ENCODE measurements at regions not wholly inside any gene's neighbourhood (a gene's known extent, or its start where the extent isn't known, plus 50 kb on each side); places are given as distances from the start of the nearest gene placed in this dataset.

- POLR2A ChIA-PET (ENCODE audit: partially characterized antibody) = no interaction called here
- Mint-ChIP-seq H3K36me3 (peaks cover 0 to 5% of the 10 kb centered on the region in 2 donors), H3K4me3 (no peak overlapping the region), H3K9me3 (peaks cover 0 to 9% (median 1%) of the 10 kb centered on the region in 8 donors), H3K4me1 (peaks cover 8 to 20% (median 15%) of the 10 kb centered on the region in 4 donors), H3K27me3 (no peaks in the 10 kb centered on the region), H3K27ac (peak overlapping the region in 2 of 7 donors; percentile 24 to 47)
- H3K4me1 ChIP-seq (ENCODE audit: insufficient read depth, low read length) = peaks cover 11% of the 10 kb centered on the region
- no peaks in the 10 kb centered on the region for H3K36me3 ChIP-seq (ENCODE audit: insufficient read depth, low read length)
- no peaks in the 10 kb centered on the region for H3K9me3 ChIP-seq (ENCODE audit: control insufficient read depth in 1 of 2, low read length in 2 of 2)
- intact Hi-C loops (cut with micrococcal nuclease) = no loop called here
- CTCF ChIA-PET (ENCODE audit: partially characterized antibody) = no interaction called here
- H3K27ac ChIP-seq (ENCODE audit: low read depth, low read length) = no peak overlapping the region
- no peaks in the 10 kb centered on the region for H3K27me3 ChIP-seq (ENCODE audit: insufficient read depth, low read length)
- no peak overlapping the region for H3K4me3 ChIP-seq (ENCODE audit: low read length in 2 of 2)
- DNase-seq = no peak
Observed at GRCh38 chr3:41137686-41138111, 61.6 kb upstream of the CTNNB1 start.

GRCh38 chr3:41138146-41138545, 61.2 kb upstream of the CTNNB1 start:
- no peak for DNase-seq
- H3K4me3 ChIP-seq (ENCODE audit: low read length in 2 of 2) = no peak overlapping the region
- H3K27ac ChIP-seq (ENCODE audit: low read depth, low read length) = no peak overlapping the region
- CTCF ChIA-PET (ENCODE audit: partially characterized antibody) = no interaction called here
- peak overlapping the region in 1 of 7 donors; percentile 74 for H3K27ac Mint-ChIP-seq
- no peak overlapping the region for H3K4me3 Mint-ChIP-seq
- H3K4me1 Mint-ChIP-seq = peaks cover 8 to 20% (median 15%) of the 10 kb centered on the region in 4 donors
- peaks cover 11% of the 10 kb centered on the region for H3K4me1 ChIP-seq (ENCODE audit: insufficient read depth, low read length)
- POLR2A ChIA-PET (ENCODE audit: partially characterized antibody) = no interaction called here
- no peaks in the 10 kb centered on the region for H3K27me3 ChIP-seq (ENCODE audit: insufficient read depth, low read length)
- H3K9me3 ChIP-seq (ENCODE audit: control insufficient read depth in 1 of 2, low read length in 2 of 2) = no peaks in the 10 kb centered on the region
- intact Hi-C loops (cut with micrococcal nuclease) = no loop called here
- no peaks in the 10 kb centered on the region for H3K27me3 Mint-ChIP-seq
- H3K36me3 Mint-ChIP-seq = peaks cover 0 to 5% of the 10 kb centered on the region in 2 donors
- no peaks in the 10 kb centered on the region for H3K36me3 ChIP-seq (ENCODE audit: insufficient read depth, low read length)
- peaks cover 0 to 9% (median 1%) of the 10 kb centered on the region in 8 donors for H3K9me3 Mint-ChIP-seq

- Mint-ChIP-seq H3K36me3 (peaks cover 0 to 5% of the 10 kb centered on the region in 2 donors), H3K4me3 (peak overlapping the region in 1 of 8 donors; percentile 7), H3K27ac (peak overlapping the region in 3 of 7 donors; percentile 37 to 74 (median 42)), H3K4me1 (peaks cover 8 to 20% (median 15%) of the 10 kb centered on the region in 4 donors), H3K27me3 (no peaks in the 10 kb centered on the region), H3K9me3 (peaks cover 0 to 9% (median 1%) of the 10 kb centered on the region in 8 donors)
- Histone ChIP-seq H3K4me3 (ENCODE audit: low read length in 2 of 2) (no peak overlapping the region), H3K27me3 (ENCODE audit: insufficient read depth, low read length) (no peaks in the 10 kb centered on the region), H3K36me3 (ENCODE audit: insufficient read depth, low read length) (no peaks in the 10 kb centered on the region), H3K9me3 (ENCODE audit: control insufficient read depth in 1 of 2, low read length in 2 of 2) (no peaks in the 10 kb centered on the region), H3K4me1 (ENCODE audit: insufficient read depth, low read length) (peaks cover 11% of the 10 kb centered on the region), H3K27ac (ENCODE audit: low read depth, low read length) (no peak overlapping the region)
- intact Hi-C loops (cut with micrococcal nuclease) = no loop called here
- ChIA-PET CTCF (ENCODE audit: partially characterized antibody) (interaction anchor here (1.2 kb wide), 1 partner anchor 60 kb away, joined by 4 read pairs; the partner anchor contains the start of gene CTNNB1), POLR2A (ENCODE audit: partially characterized antibody) (interaction anchor here (1.1 kb wide), 1 partner anchor 682 kb away, joined by 3 read pairs; the partner anchor contains the start of gene RPL14)
- no peak for DNase-seq
Observed at GRCh38 chr3:41138601-41139000, 60.7 kb upstream of the CTNNB1 start.

- H3K27me3 Mint-ChIP-seq = peaks cover 0 to 3% of the 10 kb centered on the region in 2 donors
- no peaks in the 10 kb centered on the region for H3K9me3 ChIP-seq (ENCODE audit: control insufficient read depth in 1 of 2, low read length in 2 of 2)
- intact Hi-C loops (cut with micrococcal nuclease) = no loop called here
- no peak overlapping the region for H3K4me3 Mint-ChIP-seq
- H3K4me1 Mint-ChIP-seq = peaks cover 8 to 20% (median 15%) of the 10 kb centered on the region in 4 donors
- H3K9me3 Mint-ChIP-seq = peaks cover 0 to 9% (median 1%) of the 10 kb centered on the region in 8 donors
- CTCF ChIA-PET (ENCODE audit: partially characterized antibody) = no interaction called here
- H3K27ac ChIP-seq (ENCODE audit: low read depth, low read length) = no peak overlapping the region
- H3K27me3 ChIP-seq (ENCODE audit: insufficient read depth, low read length) = no peaks in the 10 kb centered on the region
- peaks cover 11% of the 10 kb centered on the region for H3K4me1 ChIP-seq (ENCODE audit: insufficient read depth, low read length)
- no peak for DNase-seq
- no peaks in the 10 kb centered on the region for H3K36me3 ChIP-seq (ENCODE audit: insufficient read depth, low read length)
- POLR2A ChIA-PET (ENCODE audit: partially characterized antibody) = no interaction called here
- no peak overlapping the region for H3K27ac Mint-ChIP-seq
- H3K36me3 Mint-ChIP-seq = peaks cover 0 to 5% of the 10 kb centered on the region in 2 donors
- no peak overlapping the region for H3K4me3 ChIP-seq (ENCODE audit: low read length in 2 of 2)
Observed at GRCh38 chr3:41140242-41140641, 59.1 kb upstream of the CTNNB1 start.

- Mint-ChIP-seq H3K4me1 (peaks cover 8 to 20% (median 15%) of the 10 kb centered on the region in 4 donors), H3K9me3 (peaks cover 0 to 12% (median 7%) of the 10 kb centered on the region in 8 donors), H3K36me3 (no peaks in the 10 kb centered on the region), H3K27ac (no peak overlapping the region), H3K4me3 (no peak overlapping the region), H3K27me3 (peaks cover 0 to 5% of the 10 kb centered on the region in 2 donors)
- ChIA-PET CTCF (ENCODE audit: partially characterized antibody) (no interaction called here), POLR2A (ENCODE audit: partially characterized antibody) (no interaction called here)
- intact Hi-C loops (cut with micrococcal nuclease) = no loop called here
- Histone ChIP-seq H3K36me3 (ENCODE audit: insufficient read depth, low read length) (no peaks in the 10 kb centered on the region), H3K4me1 (ENCODE audit: insufficient read depth, low read length) (peaks cover 11% of the 10 kb centered on the region), H3K27me3 (ENCODE audit: insufficient read depth, low read length) (no peaks in the 10 kb centered on the region), H3K27ac (ENCODE audit: low read depth, low read length) (no peak overlapping the region), H3K4me3 (ENCODE audit: low read length in 2 of 2) (no peak overlapping the region), H3K9me3 (ENCODE audit: control insufficient read depth in 1 of 2, low read length in 2 of 2) (no peaks in the 10 kb centered on the region)
- no peak for DNase-seq
Observed at GRCh38 chr3:41141433-41142167, 57.7 kb upstream of the CTNNB1 start.

GRCh38 chr3:41143421-41144031, 55.8 kb upstream of the CTNNB1 start:
- H3K4me3 Mint-ChIP-seq = no peak overlapping the region
- peaks cover 0 to 5% of the 10 kb centered on the region in 2 donors for H3K27me3 Mint-ChIP-seq
- no peaks in the 10 kb centered on the region for H3K9me3 ChIP-seq (ENCODE audit: control insufficient read depth in 1 of 2, low read length in 2 of 2)
- H3K9me3 Mint-ChIP-seq = peaks cover 0 to 15% (median 7%) of the 10 kb centered on the region in 8 donors
- H3K4me1 ChIP-seq (ENCODE audit: insufficient read depth, low read length) = peaks cover 11% of the 10 kb centered on the region
- no peaks in the 10 kb centered on the region for H3K36me3 ChIP-seq (ENCODE audit: insufficient read depth, low read length)
- no peak overlapping the region for H3K27ac ChIP-seq (ENCODE audit: low read depth, low read length)
- ChIA-PET CTCF (ENCODE audit: partially characterized antibody) (no interaction called here), POLR2A (ENCODE audit: partially characterized antibody) (no interaction called here)
- DNase-seq = no peak
- no peaks in the 10 kb centered on the region for H3K27me3 ChIP-seq (ENCODE audit: insufficient read depth, low read length)
- H3K4me3 ChIP-seq (ENCODE audit: low read length in 2 of 2) = no peak overlapping the region
- peaks cover 7 to 17% (median 13%) of the 10 kb centered on the region in 4 donors for H3K4me1 Mint-ChIP-seq
- no peak overlapping the region for H3K27ac Mint-ChIP-seq
- H3K36me3 Mint-ChIP-seq = no peaks in the 10 kb centered on the region
- intact Hi-C loops (cut with micrococcal nuclease) = no loop called here

GRCh38 chr3:41144631-41145030, 54.7 kb upstream of the CTNNB1 start:
- Histone ChIP-seq H3K27ac (ENCODE audit: low read depth, low read length) (no peak overlapping the region), H3K27me3 (ENCODE audit: insufficient read depth, low read length) (no peaks in the 10 kb centered on the region), H3K4me3 (ENCODE audit: low read length in 2 of 2) (no peak overlapping the region), H3K9me3 (ENCODE audit: control insufficient read depth in 1 of 2, low read length in 2 of 2) (no peaks in the 10 kb centered on the region), H3K4me1 (ENCODE audit: insufficient read depth, low read length) (peaks cover 2% of the 10 kb centered on the region), H3K36me3 (ENCODE audit: insufficient read depth, low read length) (no peaks in the 10 kb centered on the region)
- H3K4me3 Mint-ChIP-seq = no peak overlapping the region
- H3K27me3 Mint-ChIP-seq = peaks cover 0 to 5% of the 10 kb centered on the region in 2 donors
- H3K36me3 Mint-ChIP-seq = no peaks in the 10 kb centered on the region
- DNase-seq = no peak
- H3K27ac Mint-ChIP-seq = no peak overlapping the region
- peaks cover 0 to 6% (median 2%) of the 10 kb centered on the region in 4 donors for H3K4me1 Mint-ChIP-seq
- POLR2A ChIA-PET (ENCODE audit: partially characterized antibody) = no interaction called here
- H3K9me3 Mint-ChIP-seq = peaks cover 0 to 15% (median 7%) of the 10 kb centered on the region in 8 donors
- intact Hi-C loops (cut with micrococcal nuclease) = no loop called here
- CTCF ChIA-PET (ENCODE audit: partially characterized antibody) = no interaction called here
